NCI-H1694 (cell line): ENCODE measurements at regions not wholly inside any gene's neighbourhood (a gene's known extent, or its start where the extent isn't known, plus 50 kb on each side); places are given as distances from the start of the nearest gene placed in this dataset.

Source experiments
- DNase-seq: peaks from one replicate; lab custom pipeline; 2025; lab: John Stamatoyannopoulos, UW

DNA sequence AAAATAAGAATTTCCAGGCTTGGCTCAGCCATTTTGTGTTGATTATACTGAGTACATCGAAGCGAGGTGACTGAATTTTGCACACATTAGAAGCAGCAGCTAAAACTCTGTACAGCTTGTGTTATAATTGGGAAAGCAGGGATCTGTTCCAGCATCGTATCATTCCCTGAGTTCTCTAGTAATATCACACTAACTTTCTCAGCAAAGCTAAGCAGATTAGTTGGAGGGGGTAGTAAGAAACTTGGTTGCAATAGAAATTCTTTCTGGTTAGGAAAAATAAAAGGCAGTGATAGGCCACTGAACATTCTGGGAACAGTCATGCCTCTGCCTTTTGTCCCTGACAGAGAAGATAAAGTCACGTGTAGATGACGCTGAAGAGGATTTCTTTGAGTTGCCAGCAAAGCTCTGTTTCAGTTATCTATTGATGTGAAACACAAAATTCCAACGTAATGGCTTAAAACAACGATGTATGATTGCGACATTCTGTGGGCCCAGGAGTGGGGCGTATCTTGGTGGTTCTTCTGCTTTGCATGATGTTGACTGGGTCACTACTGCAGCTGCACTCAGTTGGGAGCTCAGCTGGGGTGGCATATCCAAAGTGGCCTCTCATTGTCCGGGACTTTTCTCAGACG lies 202.1 kb upstream of the MEX3C start:
- no peak for DNase-seq

DNA sequence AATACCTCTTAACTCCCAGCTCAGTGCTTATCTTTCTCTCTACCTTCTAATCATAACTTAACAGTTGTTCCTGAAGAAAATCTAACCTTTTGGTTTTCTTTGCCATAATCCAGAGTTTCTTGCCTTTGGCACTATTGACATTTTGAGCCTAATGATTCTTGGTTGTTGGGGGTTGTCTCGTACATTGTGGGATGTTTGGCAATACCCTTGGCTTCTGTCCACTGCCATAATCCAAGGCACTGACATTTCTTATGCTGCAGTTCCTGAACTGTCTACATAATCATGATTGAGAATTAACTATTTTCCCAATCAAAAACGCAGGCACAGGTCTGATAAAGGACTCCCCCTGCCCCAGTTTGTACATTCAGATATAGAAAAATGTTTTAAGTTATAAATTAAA lies 203.2 kb upstream of the MEX3C start:
- DNase-seq = no peak

DNA sequence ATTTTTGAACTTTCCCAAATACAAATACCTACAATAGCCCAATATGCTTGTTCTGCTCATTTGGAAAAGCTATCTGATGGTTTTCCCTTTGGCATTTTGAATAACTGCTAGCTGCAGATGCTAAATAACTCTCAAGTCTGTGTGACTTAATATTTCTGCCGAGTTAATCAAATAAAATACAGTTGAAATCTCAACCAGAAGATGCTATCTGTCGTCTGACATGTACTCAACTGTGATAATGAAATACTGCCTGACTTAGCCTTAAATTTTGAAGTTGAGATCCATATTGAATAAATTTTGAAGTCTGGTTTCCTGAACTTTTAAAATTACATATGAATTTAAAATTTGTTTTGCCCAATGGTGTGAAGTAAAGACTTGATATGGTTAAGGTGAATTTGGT lies 204.4 kb upstream of the MEX3C start:
- DNase-seq = no peak

DNA sequence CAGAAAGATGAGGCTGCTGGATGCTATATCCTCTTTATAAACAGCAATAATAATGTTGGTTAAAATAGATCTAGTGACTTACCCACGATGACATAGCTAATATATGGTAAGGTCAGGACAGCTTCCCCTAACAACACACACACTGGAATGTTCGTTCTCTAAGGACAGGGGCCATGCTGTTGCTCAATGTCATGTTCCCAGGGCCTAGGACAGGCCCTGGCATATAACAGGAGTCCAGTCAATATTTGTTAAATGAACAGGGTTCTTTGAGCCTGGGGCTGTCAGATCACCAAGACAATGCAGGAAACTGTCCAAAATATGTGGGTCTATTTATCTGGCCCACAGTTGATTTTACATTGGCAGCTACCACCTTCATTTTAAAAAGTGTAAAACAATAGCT lies 207.1 kb upstream of the MEX3C start:
- no peak for DNase-seq

- no peak for DNase-seq
Measured at GRCh38 chr18:51405683-51406477, 208.4 kb upstream of the MEX3C start.

- no peak for DNase-seq
Measured at GRCh38 chr18:51417643-51418483, 220.4 kb upstream of the MEX3C start.

DNA sequence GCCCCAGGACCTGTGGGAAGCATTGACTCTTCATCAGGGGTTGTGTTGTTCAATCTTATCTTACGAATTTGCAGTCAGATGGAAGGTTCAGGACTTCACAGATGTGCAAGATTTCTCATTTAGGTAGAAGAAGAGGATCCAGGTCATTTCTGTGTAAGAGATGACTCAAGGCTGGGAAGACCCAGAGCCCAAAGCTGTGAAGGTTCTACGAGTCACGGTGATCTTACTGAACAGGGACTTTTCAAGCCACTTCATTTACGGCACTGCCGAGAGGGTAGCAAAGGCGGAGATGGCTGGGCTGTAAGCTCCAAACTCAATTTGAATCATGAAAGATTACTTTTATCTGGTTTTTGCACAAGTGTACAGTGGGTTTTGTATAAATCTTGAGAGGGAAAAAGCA lies 228.0 kb upstream of the MEX3C start:
- no peak for DNase-seq

DNA sequence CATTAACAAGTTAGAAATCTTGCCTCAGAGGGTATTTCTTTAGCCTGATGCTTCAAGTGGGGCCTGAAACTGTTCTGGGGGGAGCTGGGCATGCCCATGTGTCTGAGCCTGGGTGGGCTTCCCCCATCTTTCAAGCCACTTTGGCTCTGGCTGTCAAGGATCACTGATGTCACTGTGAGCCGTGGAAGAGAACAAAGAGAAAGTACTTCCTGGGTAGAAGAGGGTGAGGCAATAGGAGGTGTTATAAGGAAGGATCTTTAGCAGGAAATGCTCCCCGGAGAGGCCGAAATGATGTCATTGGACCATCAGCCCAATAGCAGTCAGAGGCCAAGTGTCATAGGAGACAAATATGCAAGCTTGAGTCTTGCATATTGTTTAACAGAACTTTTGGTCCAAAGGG lies 228.4 kb upstream of the MEX3C start:
- DNase-seq = no peak

- no peak for DNase-seq
Measured at GRCh38 chr18:51426996-51427395, 229.5 kb upstream of the MEX3C start.

DNA sequence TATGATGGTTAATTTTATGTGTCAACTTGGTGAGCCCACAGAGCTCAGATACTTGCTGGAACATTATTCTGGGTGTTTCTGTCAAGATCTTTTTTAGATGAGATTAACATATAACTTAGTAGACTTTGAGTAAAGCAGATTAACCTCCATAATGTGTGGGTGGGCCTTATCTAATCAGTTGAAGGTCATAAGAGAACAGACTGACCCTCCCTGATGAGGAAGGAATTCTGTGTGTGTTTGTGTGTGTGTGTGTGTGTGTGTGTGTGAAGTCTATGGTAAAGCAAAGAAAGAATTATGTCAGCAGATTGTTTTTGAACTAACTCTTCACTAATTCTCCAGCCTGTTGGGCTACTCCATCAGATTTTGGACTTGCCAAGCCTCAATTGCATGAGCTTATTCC lies 232.2 kb upstream of the MEX3C start:
- no peak for DNase-seq

DNA sequence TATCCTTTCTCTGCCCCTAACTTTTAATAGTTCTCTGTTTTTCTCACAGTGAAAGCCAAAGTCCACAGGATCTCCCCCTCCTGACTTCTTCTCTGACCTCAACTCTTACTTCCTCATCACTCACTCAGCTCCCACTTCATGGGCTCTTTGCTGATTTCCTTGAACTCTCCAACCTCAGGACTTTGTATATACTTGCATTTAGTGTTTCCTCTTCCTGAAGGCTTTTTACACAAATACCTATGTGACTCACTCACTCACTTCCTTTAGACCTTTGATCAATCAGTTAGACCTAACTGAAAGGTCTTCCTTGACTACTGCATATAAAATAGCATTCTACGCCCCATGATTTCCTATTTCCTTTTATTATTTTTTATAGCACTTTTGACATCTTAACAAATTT lies 233.1 kb upstream of the MEX3C start:
- DNase-seq = no peak

DNA sequence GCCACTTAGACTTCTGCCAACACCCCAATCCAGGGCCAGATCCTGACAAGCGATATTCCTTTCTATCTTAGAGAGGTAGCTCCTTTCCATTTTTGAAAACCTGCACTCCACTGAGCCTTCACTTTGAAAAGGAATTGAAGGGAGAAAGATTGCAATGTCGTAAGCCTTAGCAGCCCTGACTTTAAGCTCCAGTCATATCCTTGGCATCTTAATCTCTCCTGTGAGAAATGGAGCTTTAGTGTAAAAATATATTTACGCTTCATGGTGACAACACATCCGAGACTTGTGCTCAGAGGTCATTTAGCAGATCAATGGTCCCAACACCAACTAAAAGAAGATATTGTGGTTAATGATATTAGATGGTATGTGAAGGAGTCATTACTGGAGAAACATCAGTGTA lies 235.8 kb upstream of the MEX3C start:
- no peak for DNase-seq

GRCh38 chr18:51433881-51434280 lies 236.4 kb upstream of the MEX3C start:
- DNase-seq = no peak

GRCh38 chr18:51437280-51438271 lies 240.1 kb upstream of the MEX3C start:
- no peak for DNase-seq

DNA sequence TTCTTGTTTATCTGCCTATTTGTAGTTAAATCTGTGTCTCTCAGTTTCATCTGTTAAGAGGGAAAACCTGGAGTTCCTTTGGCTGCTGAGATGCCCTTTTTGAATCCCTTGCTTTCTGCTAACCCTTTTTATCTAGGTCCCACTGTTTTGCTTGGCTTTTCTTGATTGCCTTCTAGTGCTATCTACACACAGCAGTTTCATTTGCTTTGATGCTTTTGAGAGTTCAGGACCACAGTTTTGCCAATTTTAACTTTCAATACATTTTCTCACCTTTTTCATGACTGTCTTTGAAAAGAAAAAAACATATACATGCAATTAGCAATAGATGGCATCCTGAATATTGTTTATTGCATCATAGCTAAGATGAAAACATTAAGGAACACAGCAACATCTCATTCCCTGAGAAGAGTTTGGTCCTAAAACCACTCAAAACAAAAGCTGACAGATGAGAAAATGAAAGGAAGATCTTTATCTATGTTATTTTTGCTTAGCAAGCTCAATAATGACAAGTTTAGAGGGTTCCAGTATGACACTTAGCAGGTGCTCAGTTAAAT lies 241.4 kb upstream of the MEX3C start:
- DNase-seq = no peak

GRCh38 chr18:51442012-51442411 lies 244.5 kb upstream of the MEX3C start:
- DNase-seq = no peak

- no peak for DNase-seq
Measured at GRCh38 chr18:51446571-51447210, 249.2 kb upstream of the MEX3C start.

- no peak for DNase-seq
Measured at GRCh38 chr18:51447351-51448342, 250.2 kb upstream of the MEX3C start.

GRCh38 chr18:51448949-51449348 lies 251.5 kb upstream of the MEX3C start:
- no peak for DNase-seq

- DNase-seq = no peak
Measured at GRCh38 chr18:51453594-51453993, 256.1 kb upstream of the MEX3C start.
